Activated T-cell treated with anti-CD3 and anti-CD28 coated beads, Interleukin-2, amount 50 U/mL, for 24 hours (primary cell): ENCODE measurements at regions not wholly inside any gene's neighbourhood (a gene's known extent, or its start where the extent isn't known, plus 50 kb on each side); places are given as distances from the start of the nearest gene placed in this dataset.

ENCODE experiments used
- DNase-seq: peaks from one replicate; pipeline ENCODE4 v3.0.0-alpha.2; 2020
- H3K27ac Mint-ChIP-seq: 2 replicates; pipeline ENCODE4 v1.8.0; 2020; ENCODE audit warnings: mild to moderate bottlenecking, mixed read lengths
- H3K27me3 Mint-ChIP-seq: 2 replicates; pipeline ENCODE4 v1.8.0; 2020; ENCODE audit warnings: mixed read lengths
- H3K36me3 Mint-ChIP-seq: 2 replicates; pipeline ENCODE4 v1.8.0; 2020; ENCODE audit warnings: low read depth, mixed read lengths
- H3K4me1 Mint-ChIP-seq: 2 replicates; pipeline ENCODE4 v1.8.0; 2020; ENCODE audit warnings: low read depth, mixed read lengths
- H3K4me3 Mint-ChIP-seq: 2 replicates; pipeline ENCODE4 v1.8.0; 2020; ENCODE audit warnings: mild to moderate bottlenecking, moderate library complexity, mixed read lengths
- H3K9me3 Mint-ChIP-seq: 2 replicates; pipeline ENCODE4 v1.8.0; 2020; ENCODE audit warnings: mixed read lengths

- Mint-ChIP-seq H3K27me3 (peaks cover 43% of the 10 kb centered on the region), H3K4me1 (no peaks in the 10 kb centered on the region), H3K36me3 (no peaks in the 10 kb centered on the region), H3K9me3 (no peaks in the 10 kb centered on the region), H3K4me3 (no peak overlapping the region), H3K27ac (no peak overlapping the region)
- no peak for DNase-seq
Measured at GRCh38 chr7:106196460-106197021, 84.4 kb upstream of the SYPL1 start.

- no peak overlapping the region for H3K27ac Mint-ChIP-seq
- DNase-seq, result no peak
- H3K9me3 Mint-ChIP-seq, result no peaks in the 10 kb centered on the region
- no peak overlapping the region for H3K4me3 Mint-ChIP-seq
- H3K27me3 Mint-ChIP-seq, result peaks cover 39% of the 10 kb centered on the region
- no peaks in the 10 kb centered on the region for H3K36me3 Mint-ChIP-seq
- H3K4me1 Mint-ChIP-seq, result no peaks in the 10 kb centered on the region
Measured at GRCh38 chr7:106193661-106194060, 81.5 kb upstream of the SYPL1 start.

GRCh38 chr7:106190589-106191330, 78.6 kb upstream of the SYPL1 start:
- Mint-ChIP-seq H3K4me1 (no peaks in the 10 kb centered on the region), H3K4me3 (no peak overlapping the region), H3K27me3 (peaks cover 31% of the 10 kb centered on the region)

GRCh38 chr7:106187613-106188350, 75.7 kb upstream of the SYPL1 start:
- no peak for DNase-seq
- Mint-ChIP-seq H3K4me3 (no peak overlapping the region), H3K36me3 (no peaks in the 10 kb centered on the region), H3K27me3 (peaks cover 10% of the 10 kb centered on the region), H3K4me1 (peaks cover 5% of the 10 kb centered on the region), H3K27ac (no peak overlapping the region), H3K9me3 (no peaks in the 10 kb centered on the region)

More at GRCh38 chr7:106190589-106191330, 78.6 kb upstream of the SYPL1 start:
- Mint-ChIP-seq H3K36me3 (no peaks in the 10 kb centered on the region), H3K9me3 (no peaks in the 10 kb centered on the region), H3K27ac (no peak overlapping the region)
- DNase-seq, result no peak

GRCh38 chr7:106185719-106186118, 73.6 kb upstream of the SYPL1 start:
- Mint-ChIP-seq H3K4me3 (no peak overlapping the region), H3K9me3 (no peaks in the 10 kb centered on the region), H3K27ac (no peak overlapping the region), H3K36me3 (no peaks in the 10 kb centered on the region), H3K27me3 (no peaks in the 10 kb centered on the region), H3K4me1 (peaks cover 5% of the 10 kb centered on the region)
- no peak for DNase-seq

- Mint-ChIP-seq H3K4me3 (no peak overlapping the region), H3K9me3 (no peaks in the 10 kb centered on the region)
- DNase-seq, result no peak
Measured at GRCh38 chr7:106183952-106184351, 71.8 kb upstream of the SYPL1 start.

GRCh38 chr7:106182904-106183303, 70.8 kb upstream of the SYPL1 start:
- H3K27me3 Mint-ChIP-seq, result no peaks in the 10 kb centered on the region
- no peak for DNase-seq
- H3K4me3 Mint-ChIP-seq, result no peak overlapping the region
- no peaks in the 10 kb centered on the region for H3K9me3 Mint-ChIP-seq
- no peak overlapping the region for H3K27ac Mint-ChIP-seq
- H3K36me3 Mint-ChIP-seq, result no peaks in the 10 kb centered on the region
- peaks cover 5% of the 10 kb centered on the region for H3K4me1 Mint-ChIP-seq

More at GRCh38 chr7:106183952-106184351, 71.8 kb upstream of the SYPL1 start:
- Mint-ChIP-seq H3K27me3 (no peaks in the 10 kb centered on the region), H3K36me3 (no peaks in the 10 kb centered on the region), H3K4me1 (peaks cover 5% of the 10 kb centered on the region), H3K27ac (no peak overlapping the region)

GRCh38 chr7:106181658-106182265, 69.7 kb upstream of the SYPL1 start:
- DNase-seq, result no peak

GRCh38 chr7:106180721-106181120, 68.6 kb upstream of the SYPL1 start:
- peaks cover 11% of the 10 kb centered on the region for H3K4me1 Mint-ChIP-seq
- H3K27ac Mint-ChIP-seq, result no peak overlapping the region
- no peak overlapping the region for H3K4me3 Mint-ChIP-seq
- no peaks in the 10 kb centered on the region for H3K9me3 Mint-ChIP-seq
- H3K36me3 Mint-ChIP-seq, result no peaks in the 10 kb centered on the region
- peaks cover 9% of the 10 kb centered on the region for H3K27me3 Mint-ChIP-seq
- DNase-seq, result no peak

More at GRCh38 chr7:106181658-106182265, 69.7 kb upstream of the SYPL1 start:
- Mint-ChIP-seq H3K36me3 (no peaks in the 10 kb centered on the region), H3K27ac (no peak overlapping the region), H3K9me3 (no peaks in the 10 kb centered on the region), H3K4me1 (peaks cover 7% of the 10 kb centered on the region), H3K27me3 (no peaks in the 10 kb centered on the region), H3K4me3 (no peak overlapping the region)

- Mint-ChIP-seq H3K36me3 (no peaks in the 10 kb centered on the region), H3K4me3 (no peak overlapping the region), H3K4me1 (peaks cover 11% of the 10 kb centered on the region), H3K9me3 (no peaks in the 10 kb centered on the region), H3K27me3 (peaks cover 18% of the 10 kb centered on the region), H3K27ac (no peak overlapping the region)
- DNase-seq, result no peak
Measured at GRCh38 chr7:106179256-106179655, 67.1 kb upstream of the SYPL1 start.

GRCh38 chr7:106178593-106179134, 66.6 kb upstream of the SYPL1 start:
- no peaks in the 10 kb centered on the region for H3K9me3 Mint-ChIP-seq
- no peak overlapping the region for H3K27ac Mint-ChIP-seq
- H3K27me3 Mint-ChIP-seq, result peaks cover 19% of the 10 kb centered on the region
- no peak overlapping the region for H3K4me3 Mint-ChIP-seq
- H3K36me3 Mint-ChIP-seq, result no peaks in the 10 kb centered on the region
- DNase-seq, result no peak
- H3K4me1 Mint-ChIP-seq, result peaks cover 7% of the 10 kb centered on the region

- peaks cover 19% of the 10 kb centered on the region for H3K27me3 Mint-ChIP-seq
- H3K9me3 Mint-ChIP-seq, result no peaks in the 10 kb centered on the region
- no peak for DNase-seq
- H3K27ac Mint-ChIP-seq, result no peak overlapping the region
- H3K4me3 Mint-ChIP-seq, result no peak overlapping the region
- H3K36me3 Mint-ChIP-seq, result no peaks in the 10 kb centered on the region
- H3K4me1 Mint-ChIP-seq, result peaks cover 5% of the 10 kb centered on the region
Measured at GRCh38 chr7:106177738-106178592, 65.9 kb upstream of the SYPL1 start.

GRCh38 chr7:106177300-106177690, 65.2 kb upstream of the SYPL1 start:
- H3K9me3 Mint-ChIP-seq, result no peaks in the 10 kb centered on the region

More at GRCh38 chr7:106177300-106177690, 65.2 kb upstream of the SYPL1 start:
- no peak overlapping the region for H3K27ac Mint-ChIP-seq
- DNase-seq, result no peak
- H3K4me3 Mint-ChIP-seq, result no peak overlapping the region
- H3K4me1 Mint-ChIP-seq, result peaks cover 5% of the 10 kb centered on the region
- H3K36me3 Mint-ChIP-seq, result no peaks in the 10 kb centered on the region
- peaks cover 19% of the 10 kb centered on the region for H3K27me3 Mint-ChIP-seq
